ENCODE measurements at regions not wholly inside any gene's neighbourhood (a gene's known extent, or its start where the extent isn't known, plus 50 kb on each side); places are given as distances from the start of the nearest gene placed in this dataset.
"Not testable (repeated sequence)": the region's sequence is repeated elsewhere in the genome, so short reads cannot be mapped to it uniquely, and the experiment has no call there.

DNA sequence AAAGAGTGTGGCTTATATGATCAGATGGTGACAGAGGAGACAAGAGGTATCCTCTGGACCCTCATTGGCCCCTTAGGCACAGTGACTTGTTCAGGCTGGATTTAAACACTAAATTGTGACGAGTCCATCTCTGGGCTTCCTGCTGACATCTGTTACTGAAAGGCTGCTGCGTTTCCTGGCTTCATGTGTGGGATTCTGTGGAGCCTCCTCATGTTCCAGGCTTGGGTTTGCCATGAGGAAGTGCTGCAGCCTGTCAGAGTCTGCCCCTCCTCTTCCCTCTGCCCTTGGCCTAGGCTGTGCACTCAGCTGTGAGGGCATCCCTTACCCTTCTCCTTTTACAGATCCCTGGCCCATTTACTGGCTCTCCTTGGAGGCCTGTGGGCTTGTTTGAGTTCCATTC lies 159.1 kb upstream of the TTC29 start:
- DNase-seq = no peak

GRCh38 chr4:147108409-147108808 lies 162.7 kb upstream of the TTC29 start:
- DNase-seq = no peak

DNA sequence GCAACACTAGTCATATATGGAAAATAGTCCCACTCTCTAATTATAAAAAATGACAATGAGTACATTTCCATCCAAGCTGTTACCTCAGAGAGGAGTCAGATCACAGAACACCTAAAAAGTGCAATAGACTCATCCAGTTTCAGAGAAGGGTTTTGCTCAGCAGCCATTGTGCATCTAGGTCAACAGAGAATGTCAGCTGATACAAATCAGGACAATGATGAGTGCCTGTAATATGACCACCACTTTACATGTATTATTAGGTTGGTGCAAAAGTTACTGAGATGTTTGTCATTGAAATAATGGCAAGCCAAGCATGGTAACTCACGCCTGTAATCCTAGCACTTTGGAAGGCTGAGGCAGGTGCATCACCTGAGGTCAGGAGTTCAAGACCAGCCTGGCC lies 164.1 kb upstream of the TTC29 start:
- DNase-seq = no peak

DNA sequence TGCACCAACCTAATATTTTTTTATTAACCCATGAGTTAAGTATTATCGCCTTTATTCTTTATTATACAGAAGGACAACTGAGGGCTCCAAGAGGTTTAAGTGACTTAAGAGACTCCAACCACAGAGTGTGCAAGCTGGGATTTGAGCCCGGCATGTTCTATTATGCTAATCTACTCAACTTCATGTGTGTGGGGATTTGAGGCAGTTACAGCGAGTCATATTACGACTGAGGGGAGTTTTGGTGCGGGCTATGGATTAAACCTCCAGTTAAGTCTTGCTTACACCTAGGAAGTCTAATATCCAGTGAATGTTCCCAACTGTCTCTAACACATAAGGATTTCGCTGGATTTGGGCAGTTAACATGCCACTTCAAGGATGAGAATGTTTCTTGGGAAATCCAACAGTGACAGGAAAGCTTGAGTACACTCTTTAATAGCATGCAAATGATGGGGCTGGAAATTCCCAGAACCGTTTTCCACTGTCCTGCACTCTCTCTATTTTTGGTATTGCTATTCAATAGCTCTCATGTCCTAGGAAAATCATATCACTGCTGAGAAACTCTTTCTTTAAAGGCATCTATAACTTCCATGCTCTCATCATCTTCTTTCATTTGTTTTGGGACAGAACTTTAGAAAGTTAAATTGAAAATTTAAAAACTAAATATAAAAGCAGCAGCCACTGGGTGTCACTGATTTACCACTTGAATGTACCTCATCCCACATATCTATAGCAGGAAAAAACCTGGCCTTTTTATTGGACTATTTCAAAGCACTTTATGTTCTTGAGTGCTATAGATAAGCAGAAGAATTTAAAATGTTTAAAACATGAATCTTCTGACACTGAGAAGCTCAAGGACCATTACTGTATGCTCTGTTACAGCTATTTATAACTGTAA lies 165.1 kb upstream of the TTC29 start:
- no peak for DNase-seq

DNA sequence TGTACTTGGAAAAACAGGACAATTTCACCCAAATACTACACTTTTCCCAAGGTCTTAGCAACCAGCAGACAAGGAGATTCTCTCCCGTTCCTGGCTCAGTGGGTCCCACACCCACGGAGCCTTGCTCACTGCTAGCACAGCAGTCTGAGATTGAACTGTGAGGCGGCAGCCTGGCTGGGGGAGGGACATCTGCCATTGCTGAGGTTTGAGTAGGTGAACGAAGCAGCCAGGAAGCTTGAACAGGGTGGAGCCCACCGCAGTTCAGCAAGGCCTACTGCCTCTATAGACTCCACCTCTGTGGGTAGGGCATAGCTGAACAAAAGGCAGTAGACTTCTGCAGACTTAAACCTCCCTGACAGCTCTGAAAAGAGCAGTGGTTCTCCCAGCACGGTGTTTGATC lies 166.5 kb upstream of the TTC29 start:
- not testable (repeated sequence) for DNase-seq

DNA sequence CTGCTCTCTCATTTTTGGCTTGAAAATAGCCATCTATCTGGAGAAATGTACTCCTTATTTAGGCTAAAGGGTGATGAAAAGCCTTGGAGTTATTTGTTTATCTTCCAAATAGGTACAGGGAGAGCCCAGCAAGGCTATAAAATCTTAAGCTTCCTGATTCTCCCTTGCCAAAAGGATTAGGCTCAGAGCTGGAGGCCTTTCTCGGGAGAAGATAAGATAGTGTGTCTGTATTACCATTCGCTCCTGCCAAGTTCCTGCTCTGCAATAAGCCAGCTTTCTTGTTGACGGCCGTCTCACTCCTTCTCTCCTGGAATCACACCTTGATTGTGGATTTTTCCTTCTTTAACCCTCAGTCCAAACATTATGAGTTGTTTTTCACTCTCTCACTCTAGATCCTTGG lies 171.8 kb upstream of the TTC29 start:
- no peak for DNase-seq

DNA sequence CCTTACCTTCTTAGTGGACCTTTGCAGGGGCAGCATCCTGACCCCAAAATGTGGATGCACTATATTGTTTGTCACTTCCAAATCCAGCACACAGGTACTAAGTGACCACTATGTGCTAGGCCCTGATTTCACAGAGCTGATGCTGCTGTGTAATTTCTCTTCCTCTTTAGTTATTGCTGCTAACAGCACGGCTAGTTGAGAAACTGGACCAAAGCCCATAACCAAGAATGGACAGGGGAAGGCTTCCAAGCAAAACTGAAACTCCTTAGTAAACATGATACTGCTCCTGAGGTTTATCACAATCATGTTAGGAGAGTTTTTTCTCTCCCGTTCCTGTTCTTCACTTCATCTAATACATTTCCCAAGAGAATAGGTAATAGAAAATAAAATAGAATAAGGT lies 172.9 kb upstream of the TTC29 start:
- no peak for DNase-seq

GRCh38 chr4:147122685-147123084 lies 177.0 kb upstream of the TTC29 start:
- no peak for DNase-seq

GRCh38 chr4:147123146-147123545 lies 177.5 kb upstream of the TTC29 start:
- no peak for DNase-seq

DNA sequence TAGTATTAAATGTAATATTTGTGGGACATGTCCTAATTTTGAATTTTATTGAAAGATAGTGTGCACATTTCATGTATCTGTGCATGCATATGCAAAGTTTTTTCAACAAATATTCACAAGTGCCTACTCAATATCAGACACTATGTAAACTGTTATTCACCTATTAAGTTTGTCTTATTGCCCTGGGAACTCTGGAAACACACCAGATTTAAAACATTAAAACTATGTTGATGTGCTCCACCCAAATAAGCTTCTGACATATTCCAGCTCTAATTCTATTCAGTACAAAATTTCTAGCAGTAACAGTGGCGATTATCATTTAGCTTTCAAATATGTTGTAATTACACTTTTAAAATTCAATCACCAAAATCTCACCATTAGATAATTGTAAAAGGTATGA lies 183.1 kb upstream of the TTC29 start:
- no peak for DNase-seq

DNA sequence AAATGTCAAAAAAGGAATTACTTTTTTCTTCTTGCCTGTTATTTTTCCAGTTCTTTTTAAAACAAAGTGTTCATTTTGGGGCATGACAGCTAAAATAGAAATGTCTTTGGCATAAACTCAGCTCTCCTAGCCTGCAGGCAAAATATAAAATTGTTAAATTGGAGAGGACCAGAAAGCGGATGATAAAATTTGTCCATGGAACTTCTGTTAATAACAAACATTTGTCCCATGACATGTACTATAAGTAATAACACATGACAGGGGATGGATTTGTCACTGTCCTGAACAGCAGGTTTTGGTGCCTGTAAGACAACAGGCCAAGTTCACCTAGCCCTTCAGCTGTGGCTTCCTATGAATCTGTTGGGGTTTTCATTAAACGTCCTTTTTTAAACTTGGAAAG lies 184.0 kb upstream of the TTC29 start:
- no peak for DNase-seq

DNA sequence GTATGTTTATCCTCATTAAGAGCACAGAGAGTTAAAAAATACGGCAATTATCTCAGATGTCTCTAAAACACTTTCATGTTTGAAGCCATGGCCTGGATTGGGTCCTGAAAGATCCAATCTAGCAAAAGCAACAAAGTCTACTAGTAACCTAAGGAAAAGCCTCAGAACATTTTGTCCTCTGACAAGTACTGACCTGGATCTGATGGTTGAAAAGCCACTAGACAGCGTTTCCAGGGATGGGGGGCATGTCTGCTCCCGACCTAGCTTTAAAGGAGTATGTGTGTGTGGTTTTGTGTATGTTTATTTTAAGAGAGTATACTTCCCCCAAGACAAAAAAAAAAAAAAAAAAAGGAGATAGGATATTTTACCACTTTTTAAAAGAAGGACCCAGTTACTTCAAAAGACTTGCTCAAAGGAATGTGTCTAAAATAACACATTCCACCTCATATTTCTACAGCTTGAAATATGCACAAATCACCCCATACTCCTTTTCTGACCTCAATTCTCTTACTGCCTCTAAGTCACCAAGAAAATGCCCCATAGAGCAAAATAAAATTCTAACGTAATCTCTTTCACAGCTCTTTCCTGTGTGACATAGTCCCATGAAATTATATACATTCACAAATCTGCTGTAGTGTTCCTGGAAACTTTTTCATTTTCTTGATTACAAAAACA lies 189.0 kb upstream of the TTC29 start:
- DNase-seq = no peak

- no peak for DNase-seq
These were observed 190.6 kb upstream of the TTC29 start for GRCh38 chr4:147136310-147136709.

DNA sequence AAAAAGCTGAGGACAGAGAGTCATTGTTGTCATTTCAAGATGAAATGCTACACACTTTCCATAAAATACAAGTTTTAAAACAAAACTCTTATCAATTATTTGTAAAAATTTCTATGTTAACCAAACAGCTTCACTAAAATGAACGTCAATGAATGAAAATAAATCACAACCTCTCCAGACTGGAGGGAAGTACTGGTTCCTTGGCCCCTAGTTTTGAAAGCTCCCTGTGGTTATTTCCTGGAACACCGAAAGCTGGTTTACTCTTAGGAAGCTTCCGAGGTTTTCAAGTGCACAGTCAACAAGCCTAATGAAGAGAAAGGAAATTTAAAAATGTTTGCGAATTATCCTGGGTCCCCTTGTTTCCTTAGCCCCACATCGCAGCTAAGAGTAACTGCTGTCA lies 191.1 kb upstream of the TTC29 start:
- no peak for DNase-seq

- no peak for DNase-seq
These were observed 191.6 kb upstream of the TTC29 start for GRCh38 chr4:147137280-147137679.

GRCh38 chr4:147138171-147138570 lies 192.5 kb upstream of the TTC29 start:
- DNase-seq = no peak

DNA sequence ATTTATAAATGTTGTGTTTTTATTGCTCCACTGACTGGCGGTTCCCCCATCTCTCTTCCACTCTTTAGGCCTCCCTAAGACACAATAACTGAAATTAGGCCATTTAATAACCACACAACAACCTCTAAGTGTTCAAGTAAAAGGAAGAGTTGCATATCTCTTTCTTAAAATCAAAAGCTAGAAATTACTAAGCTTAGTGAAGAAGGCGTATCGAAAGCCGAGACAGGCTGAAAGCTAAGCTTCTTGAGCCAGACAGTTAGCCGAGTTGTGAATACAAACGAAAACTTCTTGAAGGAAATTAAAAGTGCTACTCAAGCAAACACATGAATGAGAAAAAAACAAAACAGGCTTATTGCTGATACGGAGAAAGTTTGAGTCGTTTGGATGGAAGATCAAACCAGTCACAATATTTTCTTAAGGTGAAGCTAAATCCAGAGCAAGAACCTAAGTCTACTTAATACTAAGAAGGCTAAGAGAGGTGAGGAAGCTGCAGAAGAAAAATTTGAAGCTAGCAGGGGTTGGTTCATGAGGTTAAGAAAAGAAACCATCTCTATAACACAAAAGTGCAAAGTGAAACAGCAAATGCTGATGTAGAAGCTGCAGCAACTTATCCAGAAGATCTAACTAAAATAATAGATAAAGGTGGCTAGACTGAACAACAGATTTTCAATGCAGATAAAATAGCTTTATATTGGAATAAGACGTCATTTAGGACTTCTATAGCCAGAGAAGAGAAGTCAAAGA lies 194.0 kb upstream of the TTC29 start:
- DNase-seq = no peak

- DNase-seq = no peak
These were observed 206.1 kb upstream of the TTC29 start for GRCh38 chr4:147151763-147152162.

DNA sequence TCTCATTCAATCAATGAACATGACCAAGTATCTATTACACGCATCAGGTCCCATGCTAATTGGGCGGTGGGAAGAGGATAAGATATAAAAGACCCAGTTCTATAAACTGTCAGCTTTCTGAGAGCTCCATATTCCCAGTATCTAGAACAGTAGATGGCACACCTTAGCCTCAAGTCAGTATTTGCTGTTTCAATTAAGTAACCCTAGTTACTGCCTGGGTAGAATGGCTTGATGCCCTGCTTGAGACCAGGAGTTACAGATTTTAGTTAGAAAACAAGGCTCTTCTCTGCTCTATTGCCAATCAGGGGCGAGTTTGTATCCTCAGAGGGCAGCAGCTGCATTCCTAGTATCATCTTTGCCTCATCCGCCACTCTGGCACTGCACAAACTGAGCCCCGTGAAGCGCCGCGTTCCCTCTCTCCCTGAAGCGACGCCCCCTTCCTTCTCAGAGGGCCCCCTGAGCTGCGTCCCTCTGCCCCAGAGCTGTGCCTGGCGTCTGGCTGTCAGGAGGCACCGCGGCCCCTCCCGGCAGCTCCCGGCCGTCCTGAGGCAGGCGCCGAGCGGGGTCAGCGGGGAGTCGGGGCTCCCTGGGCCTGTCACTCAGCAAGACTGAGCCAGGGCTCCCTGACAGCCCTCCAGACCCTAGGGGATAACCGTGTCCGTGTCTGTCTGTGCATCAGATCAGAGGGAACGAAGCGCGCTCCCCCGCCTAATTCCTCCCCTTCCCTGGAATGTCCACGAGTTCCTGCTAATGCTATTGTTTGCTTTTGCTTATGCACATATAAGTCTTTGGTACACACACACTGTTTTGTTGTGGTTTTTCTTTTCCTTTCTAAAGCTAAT lies 212.4 kb upstream of the TTC29 start:
- no peak for DNase-seq

- DNase-seq = peak; percentile 6
These were observed 215.3 kb upstream of the TTC29 start for GRCh38 chr4:147160908-147161513.

DNA sequence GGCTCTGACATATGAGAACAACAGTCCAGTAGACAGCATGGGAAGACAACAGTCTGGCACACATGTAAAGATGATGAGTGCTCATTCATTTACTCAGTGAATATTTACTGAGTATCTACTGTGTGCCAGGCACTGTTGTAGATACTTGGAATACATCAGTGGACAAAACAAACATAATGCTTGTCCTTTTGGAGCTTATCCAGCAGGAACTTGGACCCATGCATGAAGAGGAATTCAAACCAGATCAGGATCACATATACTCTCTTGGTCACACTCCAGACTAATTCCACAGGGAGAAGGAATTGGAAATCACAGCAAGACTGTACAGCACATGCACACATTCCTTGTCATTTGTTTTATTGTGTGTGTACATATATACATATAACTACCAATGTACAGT lies 217.6 kb upstream of the TTC29 start:
- DNase-seq = no peak

DNA sequence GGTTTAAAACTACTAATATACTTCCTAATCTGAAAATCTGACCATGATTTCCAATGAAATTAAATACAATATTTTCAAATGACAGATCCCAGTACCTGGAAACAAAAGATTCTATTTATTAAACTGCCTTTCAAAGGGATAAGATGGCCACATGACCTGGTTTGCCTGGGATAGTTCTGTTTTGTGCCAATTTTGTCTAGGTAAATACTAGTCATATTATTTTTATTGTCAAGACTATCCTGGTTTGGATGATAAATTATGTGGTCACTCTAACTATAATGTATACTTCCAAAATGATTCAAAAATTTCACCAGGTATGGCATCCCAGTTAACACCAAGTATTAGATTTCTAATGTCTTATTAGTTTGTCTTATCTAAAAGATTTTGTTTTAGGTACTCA lies 222.5 kb upstream of the TTC29 start:
- not testable (repeated sequence) for DNase-seq
